ENCODE measurements at regions not wholly inside any gene's neighbourhood (a gene's known extent, or its start where the extent isn't known, plus 50 kb on each side); places are given as distances from the start of the nearest gene placed in this dataset.

GRCh38 chr4:27251771-27252170 is 391.1 kb downstream of the STIM2 start:
- H3K9me3 ChIP-seq (ENCODE audit: control insufficient read depth in 2 of 3, insufficient read depth in 1 of 3, low read length in 3 of 3), result no peaks in the 10 kb centered on the region
- H3K27ac ChIP-seq (ENCODE audit: low read depth in 2 of 2, low read length in 2 of 2), result no peak overlapping the region
- FAIRE-seq (no peak), DNase-seq (no peak)
- no peak overlapping the region for H3K4me3 ChIP-seq (ENCODE audit: low read length in 3 of 3)
- no peaks in the 10 kb centered on the region for H3K36me3 ChIP-seq (ENCODE audit: control insufficient read depth in 2 of 3, insufficient read depth in 3 of 3, low read length in 3 of 3)
- H3K4me1 ChIP-seq (ENCODE audit: control insufficient read depth in 2 of 3, insufficient read depth in 2 of 3, low read depth in 1 of 3, low read length in 3 of 3), result no peaks in the 10 kb centered on the region
- H3K27me3 ChIP-seq (ENCODE audit: control insufficient read depth, insufficient read depth, low read length), result no peaks in the 10 kb centered on the region
- no peak overlapping the region for H3K9ac ChIP-seq (ENCODE audit: low read length in 3 of 3)
- intact Hi-C loops (cut with DNase I), result no loop called here
- no peak for TF ChIP-seq CTCF (IDR thresholded peaks at IDR 0.05; ENCODE audit: borderline replicate concordance, extremely low read depth, insufficient read depth)

GRCh38 chr4:27267339-27267969 is 406.8 kb downstream of the STIM2 start:
- no peaks in the 10 kb centered on the region for H3K27me3 ChIP-seq (ENCODE audit: control insufficient read depth, insufficient read depth, low read length)
- intact Hi-C loops (cut with DNase I), result no loop called here
- H3K4me3 ChIP-seq (ENCODE audit: low read length in 3 of 3), result no peak overlapping the region
- H3K36me3 ChIP-seq (ENCODE audit: control insufficient read depth in 2 of 3, insufficient read depth in 3 of 3, low read length in 3 of 3), result no peaks in the 10 kb centered on the region
- H3K9me3 ChIP-seq (ENCODE audit: control insufficient read depth in 2 of 3, insufficient read depth in 1 of 3, low read length in 3 of 3), result no peaks in the 10 kb centered on the region
- no peak overlapping the region for H3K27ac ChIP-seq (ENCODE audit: low read depth in 2 of 2, low read length in 2 of 2)
- DNase-seq (no peak), FAIRE-seq (no peak)
- H3K4me1 ChIP-seq (ENCODE audit: control insufficient read depth in 2 of 3, insufficient read depth in 2 of 3, low read depth in 1 of 3, low read length in 3 of 3), result no peaks in the 10 kb centered on the region
- no peak overlapping the region for H3K9ac ChIP-seq (ENCODE audit: low read length in 3 of 3)
- no peak for TF ChIP-seq CTCF (IDR thresholded peaks at IDR 0.05; ENCODE audit: borderline replicate concordance, extremely low read depth, insufficient read depth)

GRCh38 chr4:27267970-27268355 is 407.3 kb downstream of the STIM2 start:
- no peak for TF ChIP-seq CTCF (IDR thresholded peaks at IDR 0.05; ENCODE audit: borderline replicate concordance, extremely low read depth, insufficient read depth)
- no peaks in the 10 kb centered on the region for H3K4me1 ChIP-seq (ENCODE audit: control insufficient read depth in 2 of 3, insufficient read depth in 2 of 3, low read depth in 1 of 3, low read length in 3 of 3)
- H3K27me3 ChIP-seq (ENCODE audit: control insufficient read depth, insufficient read depth, low read length), result no peaks in the 10 kb centered on the region
- DNase-seq (no peak), FAIRE-seq (no peak)
- intact Hi-C loops (cut with DNase I), result no loop called here
- H3K36me3 ChIP-seq (ENCODE audit: control insufficient read depth in 2 of 3, insufficient read depth in 3 of 3, low read length in 3 of 3), result no peaks in the 10 kb centered on the region
- H3K9me3 ChIP-seq (ENCODE audit: control insufficient read depth in 2 of 3, insufficient read depth in 1 of 3, low read length in 3 of 3), result no peaks in the 10 kb centered on the region
- H3K4me3 ChIP-seq (ENCODE audit: low read length in 3 of 3), result no peak overlapping the region
- no peak overlapping the region for H3K27ac ChIP-seq (ENCODE audit: low read depth in 2 of 2, low read length in 2 of 2)
- H3K9ac ChIP-seq (ENCODE audit: low read length in 3 of 3), result no peak overlapping the region

GRCh38 chr4:27270435-27270834 is 409.8 kb downstream of the STIM2 start:
- no peaks in the 10 kb centered on the region for H3K4me1 ChIP-seq (ENCODE audit: control insufficient read depth in 2 of 3, insufficient read depth in 2 of 3, low read depth in 1 of 3, low read length in 3 of 3)
- H3K9ac ChIP-seq (ENCODE audit: low read length in 3 of 3), result no peak overlapping the region
- no peaks in the 10 kb centered on the region for H3K27me3 ChIP-seq (ENCODE audit: control insufficient read depth, insufficient read depth, low read length)
- intact Hi-C loops (cut with DNase I), result no loop called here
- no peak overlapping the region for H3K27ac ChIP-seq (ENCODE audit: low read depth in 2 of 2, low read length in 2 of 2)
- no peak for FAIRE-seq
- H3K9me3 ChIP-seq (ENCODE audit: control insufficient read depth in 2 of 3, insufficient read depth in 1 of 3, low read length in 3 of 3), result no peaks in the 10 kb centered on the region
- no peak for DNase-seq
- TF ChIP-seq CTCF (IDR thresholded peaks at IDR 0.05; ENCODE audit: borderline replicate concordance, extremely low read depth, insufficient read depth), result no peak
- H3K4me3 ChIP-seq (ENCODE audit: low read length in 3 of 3), result no peak overlapping the region
- H3K36me3 ChIP-seq (ENCODE audit: control insufficient read depth in 2 of 3, insufficient read depth in 3 of 3, low read length in 3 of 3), result no peaks in the 10 kb centered on the region
